HCT116 (cell line): ENCODE measurements at regions not wholly inside any gene's neighbourhood (a gene's known extent, or its start where the extent isn't known, plus 50 kb on each side); places are given as distances from the start of the nearest gene placed in this dataset.

Experiments used
- ATAC-seq: fragments of 200-7000 bp; cut with Tn5 transposase; 2 replicates; pipeline ENCODE4 v1.9.1; 2020; ENCODE audit warnings: mild to moderate bottlenecking, moderate library complexity
- BruUV-seq: library from RNA; stranded (reverse); fragments of 400-500 nt; replicated peaks from 2 replicates; lab custom pipeline; 2021; lab: Mats Ljungman, UMichigan
- CTCF ChIA-PET: fragments of 300-600 bp; sonication (Branson Sonifier 250); formaldehyde crosslinking; loops from one replicate; lab custom pipeline; 2021; ENCODE audit warnings: antibody characterized with exemption; lab: Charles Lee
- POLR2A ChIA-PET: fragments of 300-600, 350-600 bp; sonication (Branson Sonifier 250); formaldehyde crosslinking; loops from one replicate; lab custom pipeline; 2021; ENCODE audit warnings: antibody characterized with exemption; lab: Charles Lee
- RAD21 ChIA-PET, 2 experiments: fragments of 300-600 bp; sonication (Branson Sonifier 250); formaldehyde crosslinking; loops; one replicate each; lab custom pipeline; 2023; ENCODE audit warnings: low total read pairs in 2 of 2; ENCODE audit not compliant: uncharacterized antibody in 2 of 2, unreplicated experiment in 2 of 2, low non-redundant PET in 1 of 2; lab: Charles Lee
- DNase-seq: peaks from one replicate; pipeline ENCODE4 v3.0.0-alpha.2; 2010; ENCODE audit warnings: low read depth, low spot score
- H2AFZ ChIP-seq: fragments of 200-600 bp; shearing (Covaris generic), sonication (generic); 2 replicates; pipeline ENCODE4 v1.6.1; 2017; ENCODE audit warnings: low read depth, mixed run types, mixed read lengths, antibody characterized with exemption, low read length; ENCODE audit not compliant: poor library complexity, severe bottlenecking
- H3K27ac ChIP-seq: 2 replicates; pipeline ENCODE4 v1.5.1; 2012; ENCODE audit warnings: low read depth, low read length
- H3K27me3 ChIP-seq: fragments of 200-600 bp; sonication (generic); 2 replicates; pipeline ENCODE4 v1.6.1; 2016; ENCODE audit warnings: mixed run types, low read length, mixed read lengths; ENCODE audit not compliant: insufficient read depth
- H3K36me3 ChIP-seq, 2 experiments: fragments of 200-500 bp in 1 of 2; fragments of 200-600 bp in 1 of 2; sonication (Bioruptor generic) in 1 of 2; sonication (generic) in 1 of 2; 2 replicates each; pipeline versions ENCODE4 v1.5.1 to v1.6.1; 2014 to 2016; ENCODE audit warnings: low read length in 2 of 2, inconsistent platforms in 1 of 2, mixed read lengths in 1 of 2, mixed run types in 1 of 2; ENCODE audit not compliant: insufficient read depth in 2 of 2, control insufficient read depth in 1 of 2
- H3K4me1 ChIP-seq, 2 experiments: fragments of 200-600 bp in 1 of 2; sonication (generic) in 1 of 2; 2 replicates each; pipeline versions ENCODE4 v1.5.1 to v1.6.1; 2012 to 2017; ENCODE audit warnings: low read length in 2 of 2, inconsistent platforms in 1 of 2, mild to moderate bottlenecking in 1 of 2, mixed read lengths in 1 of 2, mixed run types in 1 of 2, moderate library complexity in 1 of 2; ENCODE audit not compliant: insufficient read depth in 2 of 2, control insufficient read depth in 1 of 2
- H3K4me2 ChIP-seq: fragments of 200-600 bp; sonication (generic); 2 replicates; pipeline ENCODE4 v1.6.1; 2017; ENCODE audit warnings: mixed run types, low read length, mixed read lengths
- H3K4me3 ChIP-seq, 2 experiments: fragments of 200-600 bp in 1 of 2; sonication (generic) in 1 of 2; replicated peaks in 1 of 2; 2 replicates each; pipeline ENCODE4 v1.5.1; 2011 to 2016; ENCODE audit warnings: low read length in 2 of 2, control low read depth in 1 of 2, low read depth in 1 of 2, mild to moderate bottlenecking in 1 of 2, mixed read lengths in 1 of 2, mixed run types in 1 of 2
- H3K79me2 ChIP-seq: fragments of 200-600 bp; sonication (generic); 2 replicates; pipeline ENCODE4 v1.6.1; 2017; ENCODE audit warnings: mild to moderate bottlenecking, mixed run types, low read length, moderate library complexity, mixed read lengths; ENCODE audit not compliant: insufficient read depth
- H3K9ac ChIP-seq: fragments of 200-600 bp; sonication (generic); 2 replicates; pipeline ENCODE4 v1.6.1; 2016; ENCODE audit warnings: low read length, mixed read lengths
- H3K9me2 ChIP-seq: fragments of 200-600 bp; sonication (generic), shearing (Covaris generic); 2 replicates; pipeline ENCODE4 v1.6.1; 2017; ENCODE audit warnings: mixed run types, mild to moderate bottlenecking, moderate library complexity; ENCODE audit not compliant: insufficient read depth
- H3K9me3 ChIP-seq, 2 experiments: fragments of 200-500 bp in 1 of 2; fragments of 200-600 bp in 1 of 2; sonication (Bioruptor generic) in 1 of 2; sonication (generic) in 1 of 2; 2 replicates each; pipeline ENCODE4 v1.6.1; 2014 to 2017; ENCODE audit warnings: low read length in 2 of 2, mixed read lengths in 2 of 2, inconsistent platforms in 1 of 2, low read depth in 1 of 2, mild to moderate bottlenecking in 1 of 2, mixed run types in 1 of 2, moderate library complexity in 1 of 2; ENCODE audit not compliant: control insufficient read depth in 1 of 2, insufficient read depth in 1 of 2
- H4K20me1 ChIP-seq: fragments of 200-600 bp; sonication (generic), shearing (Covaris generic); 2 replicates; pipeline ENCODE4 v1.6.1; 2017; ENCODE audit warnings: mixed run types, mild to moderate bottlenecking, moderate library complexity; ENCODE audit not compliant: insufficient read depth
- ATF3 ChIP-seq: IDR thresholded peaks from 2 replicates; pipeline ENCODE4 v1.6.1; 2012
- CBX3 ChIP-seq: IDR thresholded peaks from 2 replicates; pipeline ENCODE4 v1.6.1; 2012; ENCODE audit warnings: low read depth
- EGR1 ChIP-seq: IDR thresholded peaks from 2 replicates; pipeline ENCODE4 v1.6.1; 2012; ENCODE audit warnings: low read depth
- ELF1 ChIP-seq: IDR thresholded peaks from 2 replicates; pipeline ENCODE4 v1.6.1; 2012; ENCODE audit warnings: low read depth, borderline replicate concordance
- EZH2 ChIP-seq: fragments of 200-600 bp; sonication (generic); IDR thresholded peaks from 2 replicates; pipeline ENCODE4 v1.6.1; 2017; ENCODE audit warnings: antibody characterized with exemption, mixed run types
- EZH2phosphoT487 ChIP-seq: fragments of 200-600 bp; IDR thresholded peaks from 2 replicates; pipeline ENCODE4 v1.6.1; 2018; ENCODE audit warnings: antibody characterized with exemption, borderline replicate concordance
- FOSL1 ChIP-seq: IDR thresholded peaks from 2 replicates; pipeline ENCODE4 v1.6.1; 2012; ENCODE audit warnings: low read depth
- MAX ChIP-seq: IDR thresholded peaks from 2 replicates; pipeline ENCODE4 v1.6.1; 2012
- POLR2A ChIP-seq: IDR thresholded peaks from 2 replicates; pipeline ENCODE4 v1.7.0; 2011; ENCODE audit warnings: borderline replicate concordance; ENCODE audit not compliant: insufficient read depth, insufficient read length; ENCODE audit errors: extremely low read depth
- POLR2AphosphoS5 ChIP-seq: IDR thresholded peaks from 2 replicates; pipeline ENCODE4 v1.6.1; 2011; ENCODE audit warnings: mild to moderate bottlenecking, low read depth, low read length, moderate library complexity
- REST ChIP-seq: IDR thresholded peaks from 2 replicates; pipeline ENCODE4 v1.6.1; 2012; ENCODE audit warnings: low read depth
- SIN3A ChIP-seq: IDR thresholded peaks from 2 replicates; pipeline ENCODE4 v1.6.1; 2012; ENCODE audit warnings: low read depth
- SP1 ChIP-seq: IDR thresholded peaks from 2 replicates; pipeline ENCODE4 v1.6.1; 2012; ENCODE audit warnings: low read depth
- TCF7L2 ChIP-seq: IDR thresholded peaks from 2 replicates; pipeline ENCODE4 v1.7.0; 2011; ENCODE audit warnings: borderline replicate concordance, inconsistent platforms; ENCODE audit not compliant: insufficient read depth, insufficient read length; ENCODE audit errors: extremely low read depth
- YY1 ChIP-seq: IDR thresholded peaks from 2 replicates; pipeline ENCODE4 v1.6.1; 2011; ENCODE audit warnings: low read length, low read depth, moderate library complexity, mild to moderate bottlenecking; ENCODE audit not compliant: insufficient replicate concordance; ENCODE audit errors: extremely low read depth
- ZBTB33 ChIP-seq: IDR thresholded peaks from 2 replicates; pipeline ENCODE4 v1.6.1; 2011; ENCODE audit warnings: mild to moderate bottlenecking, low read length, moderate library complexity; ENCODE audit not compliant: insufficient replicate concordance; ENCODE audit errors: extremely low read depth
- ZFX ChIP-seq: fragments of 450-650 bp; IDR thresholded peaks from 2 replicates; pipeline ENCODE4 v1.6.1; 2017
- intact Hi-C: fragments of 100-400 bp; cut with micrococcal nuclease; formaldehyde crosslinking; loops from 2 replicates; pipeline ENCODE4 v1.10.0; 2022
- TF ChIP-seq, protein P1 (sequence below), 3 experiments: fragments of 200-600 bp in 1 of 3; sonication (generic) in 1 of 3; IDR thresholded peaks in 2 of 3; conservative IDR thresholded peaks in 1 of 3; 2 replicates each; pipeline ENCODE4 v1.5.1; 2012 to 2017; ENCODE audit warnings: low read depth in 2 of 3, low read length in 2 of 3, antibody characterized with exemption in 1 of 3, borderline replicate concordance in 1 of 3, control low read depth in 1 of 3, mild to moderate bottlenecking in 1 of 3, mixed read lengths in 1 of 3, mixed run types in 1 of 3, moderate library complexity in 1 of 3; ENCODE audit not compliant: insufficient read depth in 1 of 3

- H3K9me2 ChIP-seq: no peaks in the 10 kb centered on the region
- BruUV-seq: no TSS peak
Observed at GRCh38 chr3:98990657-98991056, 89.2 kb upstream of the DCBLD2 start.

More at GRCh38 chr3:98990657-98991056, 89.2 kb upstream of the DCBLD2 start:
- no peaks in the 10 kb centered on the region for H3K9me3 ChIP-seq
- peaks cover 35% of the 10 kb centered on the region for H3K79me2 ChIP-seq
- no peaks in the 10 kb centered on the region for H4K20me1 ChIP-seq
- H3K27ac ChIP-seq: no peak overlapping the region
- no peak overlapping the region for H3K4me3 ChIP-seq
- H2AFZ ChIP-seq: no peak overlapping the region
- RAD21 ChIA-PET: no interaction called here
- no peak overlapping the region for H3K9ac ChIP-seq
- intact Hi-C loops: no loop called here
- TF ChIP-seq FOSL1 (no peak), REST (no peak), POLR2A (no peak), POLR2AphosphoS5 (no peak), EZH2 (no peak), SP1 (no peak), ZBTB33 (no peak), ZFX (no peak), SIN3A (no peak), ELF1 (no peak), MAX (no peak), EGR1 (no peak), ATF3 (no peak), TCF7L2 (no peak), EZH2phosphoT487 (no peak), CBX3 (no peak), YY1 (no peak)
- TF ChIP-seq, protein P1, sequence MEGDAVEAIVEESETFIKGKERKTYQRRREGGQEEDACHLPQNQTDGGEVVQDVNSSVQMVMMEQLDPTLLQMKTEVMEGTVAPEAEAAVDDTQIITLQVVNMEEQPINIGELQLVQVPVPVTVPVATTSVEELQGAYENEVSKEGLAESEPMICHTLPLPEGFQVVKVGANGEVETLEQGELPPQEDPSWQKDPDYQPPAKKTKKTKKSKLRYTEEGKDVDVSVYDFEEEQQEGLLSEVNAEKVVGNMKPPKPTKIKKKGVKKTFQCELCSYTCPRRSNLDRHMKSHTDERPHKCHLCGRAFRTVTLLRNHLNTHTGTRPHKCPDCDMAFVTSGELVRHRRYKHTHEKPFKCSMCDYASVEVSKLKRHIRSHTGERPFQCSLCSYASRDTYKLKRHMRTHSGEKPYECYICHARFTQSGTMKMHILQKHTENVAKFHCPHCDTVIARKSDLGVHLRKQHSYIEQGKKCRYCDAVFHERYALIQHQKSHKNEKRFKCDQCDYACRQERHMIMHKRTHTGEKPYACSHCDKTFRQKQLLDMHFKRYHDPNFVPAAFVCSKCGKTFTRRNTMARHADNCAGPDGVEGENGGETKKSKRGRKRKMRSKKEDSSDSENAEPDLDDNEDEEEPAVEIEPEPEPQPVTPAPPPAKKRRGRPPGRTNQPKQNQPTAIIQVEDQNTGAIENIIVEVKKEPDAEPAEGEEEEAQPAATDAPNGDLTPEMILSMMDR (IDR thresholded peaks at IDR 0.05 in 2 of 3, conservative IDR thresholded peaks at IDR 0.05 in 1 of 3; ENCODE audit: borderline replicate concordance in 1 of 3, insufficient read depth in 1 of 3, low read depth in 2 of 3, low read length in 2 of 3): no peak
- POLR2A ChIA-PET: no interaction called here
- ATAC-seq: no peak
- H3K27me3 ChIP-seq: no peaks in the 10 kb centered on the region
- CTCF ChIA-PET: interaction anchor here (0.6 to 1.4 kb wide), 3 partner anchors 8 to 174 kb away, joined by 3 read pairs; no protein-coding TSS in a partner anchor
- no peak for DNase-seq
- H3K36me3 ChIP-seq: no peaks in the 10 kb centered on the region
- H3K4me1 ChIP-seq: peaks cover 16 to 31% of the 10 kb centered on the region in 2 experiments
- H3K4me2 ChIP-seq: no peak overlapping the region
